ENCODE measurements at regions not wholly inside any gene's neighbourhood (a gene's known extent, or its start where the extent isn't known, plus 50 kb on each side); places are given as distances from the start of the nearest gene placed in this dataset.

DNA sequence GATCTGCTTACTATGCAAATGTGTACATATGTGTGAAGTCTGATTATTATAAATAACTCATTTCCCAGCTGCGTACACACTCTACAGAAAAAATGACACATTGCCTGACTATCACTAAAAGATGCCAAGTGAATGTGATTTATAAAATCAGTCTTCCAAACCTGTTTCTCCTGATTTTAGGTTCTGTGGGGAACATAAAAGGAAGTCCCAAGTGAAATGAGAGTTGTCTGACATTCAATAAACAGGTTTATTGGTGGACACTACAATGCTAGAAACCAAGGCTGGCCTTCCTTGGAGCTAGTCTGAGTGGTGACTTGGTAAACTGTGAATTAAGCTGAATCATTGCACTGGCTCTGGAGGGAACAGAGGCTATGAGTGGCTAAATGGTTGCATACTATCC, 287.9 kb upstream of the ESRRG start:
- no peak for DNase-seq (ENCODE audit: low read depth in 4 of 4, low spot score in 2 of 4)

DNA sequence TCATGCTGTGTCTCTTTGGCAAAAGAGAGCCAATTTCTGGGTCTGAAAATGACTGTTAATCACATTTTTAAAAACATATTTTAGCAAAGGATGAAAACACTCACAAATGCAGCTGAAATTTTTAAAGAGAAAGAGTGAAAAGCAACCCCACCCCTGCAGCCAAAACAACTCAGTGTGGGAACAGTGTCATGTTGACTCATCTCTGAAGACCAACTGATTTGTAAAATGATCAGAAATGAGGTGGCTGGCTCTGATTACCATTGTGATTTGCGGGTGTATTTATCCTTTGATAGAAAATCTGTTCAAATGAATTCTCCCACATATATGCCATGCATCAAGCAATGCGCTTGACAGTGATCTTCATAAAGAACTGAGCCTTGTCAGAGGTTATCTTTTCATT, 287.0 kb upstream of the ESRRG start:
- no peak for DNase-seq (ENCODE audit: low read depth in 4 of 4, low spot score in 2 of 4)

DNA sequence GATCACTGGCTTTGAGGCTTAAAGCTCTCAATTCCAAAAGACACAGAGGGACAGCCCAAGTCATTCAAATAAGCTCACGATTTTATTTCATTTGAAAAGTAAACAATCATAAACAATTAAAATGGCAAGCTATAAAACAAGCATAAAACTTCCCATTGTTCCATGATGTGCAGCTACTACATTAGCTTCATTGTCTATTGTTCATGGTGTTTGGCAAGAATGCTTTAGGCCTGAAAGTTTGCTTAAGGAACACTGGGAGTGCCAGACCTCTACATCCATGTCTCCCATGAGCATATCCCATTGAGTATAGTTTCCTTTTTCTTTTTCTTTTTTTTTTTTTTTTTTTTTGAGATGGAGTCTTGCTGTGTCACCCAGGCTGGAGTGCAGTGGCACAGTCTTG, 286.1 kb upstream of the ESRRG start:
- no peak for DNase-seq (ENCODE audit: low read depth in 4 of 4, low spot score in 2 of 4)

GRCh38 chr1:217004776-217005436, 281.7 kb upstream of the ESRRG start:
- no peak for DNase-seq (ENCODE audit: low read depth in 4 of 4, low spot score in 2 of 4)

DNA sequence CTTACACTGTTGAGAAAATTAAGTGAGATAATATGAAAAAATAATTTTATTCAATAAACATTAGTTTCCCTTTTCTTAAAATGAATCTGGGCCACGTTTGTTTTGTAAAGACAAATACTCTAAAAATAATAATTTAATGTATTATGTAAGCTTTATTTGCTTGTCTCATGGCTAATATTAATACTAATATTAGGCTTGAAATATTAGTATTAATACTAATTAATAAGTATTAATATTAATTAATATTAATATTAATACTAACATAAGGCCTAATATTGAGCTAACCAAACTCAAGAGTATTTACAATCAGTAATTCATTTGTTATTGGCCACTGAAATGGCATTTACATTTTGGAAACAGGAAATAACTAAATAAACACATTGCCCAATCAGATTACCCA, 280.1 kb upstream of the ESRRG start:
- DNase-seq (ENCODE audit: low read depth in 4 of 4, low spot score in 2 of 4): no peak

- no peak for DNase-seq (ENCODE audit: low read depth in 4 of 4, low spot score in 2 of 4)
Observed at GRCh38 chr1:216997831-216998230, 274.6 kb upstream of the ESRRG start.

GRCh38 chr1:216997069-216997468, 273.8 kb upstream of the ESRRG start:
- DNase-seq (ENCODE audit: low read depth in 4 of 4, low spot score in 2 of 4): no peak

DNA sequence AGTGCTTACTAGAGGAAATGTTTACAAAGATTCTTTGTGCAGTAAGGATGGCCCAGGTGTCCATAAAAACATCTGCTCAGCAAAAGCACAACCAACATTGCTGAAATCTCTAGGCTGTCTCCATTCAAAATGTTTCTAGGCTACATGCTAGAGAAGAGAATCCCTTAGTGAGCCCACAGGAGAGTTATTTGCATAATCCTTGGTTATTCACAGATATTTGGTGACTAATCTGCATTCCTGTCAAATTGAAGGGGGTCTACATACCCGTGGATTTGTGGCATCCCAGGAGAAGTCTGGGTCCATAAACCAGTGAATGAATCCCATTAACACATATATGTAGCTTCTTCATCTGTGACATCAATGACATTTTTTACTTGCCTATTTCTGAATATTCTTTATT, 261.3 kb upstream of the ESRRG start:
- no peak for DNase-seq (ENCODE audit: low read depth in 4 of 4, low spot score in 2 of 4)

DNA sequence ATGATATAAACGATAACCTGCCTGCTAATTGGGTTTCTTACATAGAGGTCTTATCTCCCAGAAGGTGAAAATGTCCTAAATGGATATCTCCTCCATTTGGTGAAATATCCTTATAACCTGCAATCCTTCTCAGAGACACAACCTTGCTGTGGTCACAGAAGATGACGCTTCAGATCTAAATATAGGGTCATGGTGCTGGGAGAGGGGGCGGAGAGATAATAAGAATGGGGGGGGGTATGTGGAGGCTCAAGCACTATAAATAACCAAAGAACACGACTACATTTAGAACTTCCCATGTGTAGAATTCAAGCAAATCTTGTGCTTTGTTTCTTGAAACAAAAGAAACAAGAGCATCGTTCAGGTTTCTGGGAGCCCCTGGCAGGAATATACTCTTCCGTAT, 260.6 kb upstream of the ESRRG start:
- no peak for DNase-seq (ENCODE audit: low read depth in 4 of 4, low spot score in 2 of 4)

DNA sequence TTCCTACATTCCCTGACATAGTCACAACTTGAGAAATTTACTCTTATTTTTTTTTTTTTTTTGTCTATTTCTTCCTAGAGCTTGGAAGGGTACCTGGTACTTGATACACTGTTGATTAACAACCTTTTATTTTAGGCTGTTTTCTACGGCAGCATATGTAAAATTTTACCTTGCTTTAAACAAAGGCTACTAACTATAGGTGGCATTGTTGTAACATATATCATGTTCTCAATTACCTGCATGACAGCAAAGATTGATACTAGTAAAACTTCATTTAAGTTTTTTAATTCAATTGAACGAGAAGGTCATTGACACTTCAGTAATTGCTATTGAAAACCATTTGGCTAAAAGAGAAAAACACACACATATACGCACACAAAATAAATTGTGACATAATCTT, 238.3 kb upstream of the ESRRG start:
- DNase-seq (ENCODE audit: low read depth in 4 of 4, low spot score in 2 of 4): no peak

GRCh38 chr1:216960716-216961115, 237.5 kb upstream of the ESRRG start:
- DNase-seq (ENCODE audit: low read depth in 4 of 4, low spot score in 2 of 4): no peak

DNA sequence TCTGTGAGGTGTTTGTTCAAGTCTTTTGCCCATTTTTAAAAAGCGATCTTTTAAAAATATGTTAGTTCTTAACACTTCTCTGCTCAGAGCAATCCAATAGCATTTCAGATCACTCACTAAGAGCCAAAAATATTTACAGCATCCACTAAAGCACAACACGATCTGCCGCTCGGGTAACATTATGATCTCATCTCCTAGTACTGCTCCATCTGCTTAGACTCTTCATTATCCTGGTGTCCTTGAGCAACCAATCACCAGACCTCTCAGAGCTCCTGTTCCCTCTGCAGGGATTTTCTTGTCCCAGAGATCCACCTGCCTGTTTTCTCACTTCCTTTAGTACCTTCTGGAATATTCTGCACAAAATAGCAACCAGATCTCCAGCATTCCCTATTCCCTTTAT, 235.3 kb upstream of the ESRRG start:
- DNase-seq (ENCODE audit: low read depth in 4 of 4, low spot score in 2 of 4): no peak

GRCh38 chr1:216953495-216953894, 230.3 kb upstream of the ESRRG start:
- no peak for DNase-seq (ENCODE audit: low read depth in 4 of 4, low spot score in 2 of 4)

DNA sequence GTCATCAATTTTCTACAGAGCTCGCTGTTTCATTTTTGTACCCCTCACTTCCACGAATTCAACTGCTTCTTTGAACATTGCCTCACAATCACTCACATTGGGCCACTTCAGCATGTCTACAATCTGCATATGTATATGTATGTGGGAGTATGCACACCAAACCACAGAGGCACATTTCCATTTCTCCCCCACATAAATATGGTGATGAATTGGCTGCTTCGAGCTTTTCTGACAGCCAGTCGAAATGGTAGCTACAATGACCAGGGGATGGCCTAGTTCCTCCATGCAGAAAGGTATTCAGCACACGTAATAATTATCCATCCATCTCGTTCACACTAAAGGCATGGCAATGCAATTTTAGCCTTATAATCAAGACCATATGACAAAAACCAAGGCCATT, 229.6 kb upstream of the ESRRG start:
- DNase-seq (ENCODE audit: low read depth in 4 of 4, low spot score in 2 of 4): no peak

DNA sequence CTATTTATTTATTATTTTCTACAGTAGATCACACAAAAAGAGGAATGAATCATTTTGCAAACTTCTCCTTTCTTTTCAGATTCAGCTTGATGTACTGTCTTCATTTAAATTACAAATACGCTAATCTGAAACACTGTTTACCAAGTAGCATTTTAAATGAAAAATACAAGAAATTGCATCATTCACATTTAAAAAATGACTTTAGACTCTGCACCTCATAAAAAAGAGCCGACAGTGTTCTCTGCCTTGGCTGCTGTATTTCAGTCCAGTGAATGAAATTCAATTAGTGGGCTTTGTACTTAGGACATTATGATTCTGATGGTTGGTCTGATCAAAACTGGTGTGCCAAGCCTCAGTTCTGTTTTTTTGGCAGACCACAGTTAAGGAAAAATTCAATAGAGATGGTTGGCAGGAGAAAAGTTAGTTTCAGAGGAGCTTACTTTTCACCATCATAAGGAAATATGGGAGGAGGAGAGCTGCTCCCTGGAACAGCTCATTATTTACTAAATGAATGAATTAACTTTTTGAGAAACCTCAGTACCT, 222.4 kb upstream of the ESRRG start:
- no peak for DNase-seq (ENCODE audit: low read depth in 4 of 4, low spot score in 2 of 4)

DNA sequence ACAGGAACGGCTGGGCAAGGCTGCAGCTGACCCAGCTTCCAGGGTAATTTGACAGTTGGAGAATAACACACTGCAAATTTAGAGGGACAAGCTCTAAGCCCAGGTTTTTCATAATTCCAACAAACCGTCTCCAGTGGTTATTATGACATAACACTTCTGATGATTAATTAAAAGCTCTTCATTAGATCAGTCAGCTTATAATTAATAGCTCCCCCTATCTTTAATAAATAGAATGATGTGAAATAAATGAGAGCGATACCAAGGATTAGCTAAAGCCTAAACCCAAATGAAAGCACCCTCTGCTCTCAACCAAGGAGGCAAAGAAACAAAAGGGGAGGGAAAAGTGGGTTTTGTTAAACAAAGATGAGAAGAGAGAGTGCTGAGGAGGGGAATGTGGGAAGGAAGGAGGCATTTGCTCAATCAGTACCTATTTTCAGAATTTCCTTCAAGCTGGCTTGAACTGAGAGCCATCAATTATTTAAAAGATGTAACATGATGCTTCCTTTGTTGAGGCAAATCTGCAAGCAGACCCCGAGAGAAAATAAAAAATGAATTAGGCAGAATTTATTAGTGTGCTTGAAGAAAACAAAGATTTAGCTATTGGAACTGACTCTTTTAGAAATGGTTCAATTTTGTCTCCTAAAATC, 221.8 kb upstream of the ESRRG start:
- no peak for DNase-seq (ENCODE audit: low read depth in 4 of 4, low spot score in 2 of 4)

DNA sequence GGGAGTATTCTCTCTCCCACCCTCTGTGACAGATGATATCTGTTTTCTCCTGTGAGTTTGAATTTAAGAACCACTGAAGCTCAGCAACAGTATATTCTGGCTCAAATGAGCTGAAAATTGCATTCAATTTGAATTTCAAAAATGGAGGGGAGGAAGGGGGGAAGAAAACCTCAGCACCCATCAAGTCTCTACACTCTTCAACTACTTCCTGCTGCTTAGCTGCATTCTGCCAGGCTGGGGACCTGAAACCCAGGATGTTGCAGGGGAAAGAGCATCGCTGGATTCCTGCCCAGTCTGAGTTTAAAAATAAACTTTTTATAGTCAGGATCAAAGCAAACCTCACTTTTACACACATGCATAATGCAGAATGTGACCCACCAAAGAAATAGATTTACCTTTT, 214.3 kb upstream of the ESRRG start:
- no peak for DNase-seq (ENCODE audit: low read depth in 4 of 4, low spot score in 2 of 4)

DNA sequence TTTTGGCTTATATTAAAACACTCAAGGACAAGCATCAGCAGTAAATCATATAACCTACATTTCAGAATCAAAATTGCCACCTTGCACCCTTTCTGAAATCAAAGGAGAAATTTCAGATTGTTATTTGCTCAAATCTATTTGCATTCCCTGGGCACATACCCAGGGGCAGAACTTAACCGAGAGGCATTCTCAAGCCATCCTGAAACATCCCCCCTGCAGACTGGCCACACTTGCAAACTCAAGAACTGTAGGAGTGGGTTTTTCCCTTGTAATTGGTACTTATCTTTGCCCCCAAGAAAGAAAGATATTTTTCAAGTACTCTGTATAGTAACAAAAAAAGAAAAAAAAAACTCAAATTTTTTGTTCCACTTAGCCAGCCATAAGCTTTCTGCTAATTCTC, 213.6 kb upstream of the ESRRG start:
- no peak for DNase-seq (ENCODE audit: low read depth in 4 of 4, low spot score in 2 of 4)

GRCh38 chr1:216935901-216936300, 212.7 kb upstream of the ESRRG start:
- no peak for DNase-seq (ENCODE audit: low read depth in 4 of 4, low spot score in 2 of 4)

DNA sequence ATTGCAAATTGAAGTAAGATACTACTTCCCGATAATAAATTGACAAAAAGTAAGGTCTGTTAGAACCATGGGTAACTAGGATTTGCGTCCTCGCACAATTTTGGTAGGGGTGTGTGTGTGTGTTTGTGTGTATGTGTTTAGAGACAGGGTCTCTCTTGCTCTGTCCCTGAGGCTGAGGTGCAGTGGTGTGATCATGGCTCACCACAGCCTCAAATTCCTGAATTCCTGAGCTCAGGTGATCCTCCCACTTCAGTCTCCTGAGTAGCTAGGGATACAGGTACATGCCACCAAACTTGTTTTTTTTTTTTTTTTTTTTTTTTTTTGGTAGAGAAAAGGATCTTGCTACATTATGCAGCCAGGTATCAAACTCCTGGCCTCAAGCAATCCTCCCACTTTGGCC, 209.2 kb upstream of the ESRRG start:
- DNase-seq (ENCODE audit: low read depth in 4 of 4, low spot score in 2 of 4): no peak

- DNase-seq (ENCODE audit: low read depth in 4 of 4, low spot score in 2 of 4): no peak
Observed at GRCh38 chr1:216929870-216930582, 206.8 kb upstream of the ESRRG start.

DNA sequence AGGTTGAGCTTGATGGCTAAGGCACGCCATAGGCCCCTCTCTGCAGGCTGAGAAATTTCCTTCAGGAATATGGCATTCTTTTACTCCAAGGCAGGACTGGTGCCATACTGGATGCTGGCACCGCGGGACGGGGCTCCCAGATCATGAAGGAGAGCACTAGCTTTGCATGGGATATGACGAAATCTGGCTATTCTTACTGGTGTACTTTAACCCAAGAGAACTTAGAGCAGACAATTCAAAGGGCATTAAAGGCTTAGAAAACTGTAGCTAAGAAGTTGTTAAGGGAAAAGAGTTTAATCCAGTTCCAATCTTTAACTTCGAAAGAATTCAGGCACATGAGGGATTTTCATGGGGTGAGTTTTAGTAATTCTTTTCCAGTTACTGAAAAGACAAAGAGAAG, 204.4 kb upstream of the ESRRG start:
- no peak for DNase-seq (ENCODE audit: low read depth in 4 of 4, low spot score in 2 of 4)
